ENCODE measurements at regions not wholly inside any gene's neighbourhood (a gene's known extent, or its start where the extent isn't known, plus 50 kb on each side); places are given as distances from the start of the nearest gene placed in this dataset.

GRCh38 chr10:34933676-34934075 is 118.6 kb upstream of the PARD3 start:
- H3K4me1 Mint-ChIP-seq = no peaks in the 10 kb centered on the region
- no peaks in the 10 kb centered on the region for H3K36me3 Mint-ChIP-seq (ENCODE audit: low read depth)
- TF ChIP-seq, protein P1, sequence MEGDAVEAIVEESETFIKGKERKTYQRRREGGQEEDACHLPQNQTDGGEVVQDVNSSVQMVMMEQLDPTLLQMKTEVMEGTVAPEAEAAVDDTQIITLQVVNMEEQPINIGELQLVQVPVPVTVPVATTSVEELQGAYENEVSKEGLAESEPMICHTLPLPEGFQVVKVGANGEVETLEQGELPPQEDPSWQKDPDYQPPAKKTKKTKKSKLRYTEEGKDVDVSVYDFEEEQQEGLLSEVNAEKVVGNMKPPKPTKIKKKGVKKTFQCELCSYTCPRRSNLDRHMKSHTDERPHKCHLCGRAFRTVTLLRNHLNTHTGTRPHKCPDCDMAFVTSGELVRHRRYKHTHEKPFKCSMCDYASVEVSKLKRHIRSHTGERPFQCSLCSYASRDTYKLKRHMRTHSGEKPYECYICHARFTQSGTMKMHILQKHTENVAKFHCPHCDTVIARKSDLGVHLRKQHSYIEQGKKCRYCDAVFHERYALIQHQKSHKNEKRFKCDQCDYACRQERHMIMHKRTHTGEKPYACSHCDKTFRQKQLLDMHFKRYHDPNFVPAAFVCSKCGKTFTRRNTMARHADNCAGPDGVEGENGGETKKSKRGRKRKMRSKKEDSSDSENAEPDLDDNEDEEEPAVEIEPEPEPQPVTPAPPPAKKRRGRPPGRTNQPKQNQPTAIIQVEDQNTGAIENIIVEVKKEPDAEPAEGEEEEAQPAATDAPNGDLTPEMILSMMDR (IDR thresholded peaks at IDR 0.05) = no peak
- no peaks in the 10 kb centered on the region for H3K9me3 Mint-ChIP-seq
- DNase-seq (no peak), ATAC-seq (ENCODE audit: low read depth) (no peak)
- intact Hi-C loops (cut with micrococcal nuclease) = no loop called here
- no peak overlapping the region for H3K27ac Mint-ChIP-seq
- POLR2A ChIA-PET = no interaction called here
- CTCF ChIA-PET = no interaction called here
- H3K4me3 Mint-ChIP-seq = no peak overlapping the region
- no peaks in the 10 kb centered on the region for H3K27me3 Mint-ChIP-seq

DNA sequence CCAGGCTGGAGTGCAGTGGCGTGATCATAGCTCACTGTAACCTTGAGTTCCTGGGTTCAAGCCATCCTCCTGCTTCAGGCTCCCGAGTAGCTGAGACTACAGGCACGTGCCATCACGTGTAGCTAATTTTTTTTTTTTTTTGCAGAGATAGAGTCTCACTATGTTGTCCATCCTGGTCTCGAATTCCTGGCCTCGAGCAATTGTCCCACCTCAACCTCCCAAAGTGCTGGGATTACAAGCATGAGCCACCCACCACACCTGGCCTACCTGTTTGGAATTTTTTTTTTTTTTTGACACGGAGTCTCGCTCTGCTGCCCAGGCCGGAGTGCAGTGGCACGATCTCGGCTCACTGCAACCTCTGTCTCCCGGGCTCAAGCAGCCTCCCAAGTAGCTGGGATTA is 117.1 kb upstream of the PARD3 start:
- intact Hi-C loops (cut with micrococcal nuclease) = no loop called here
- no peak for ATAC-seq (ENCODE audit: low read depth)
- ChIA-PET POLR2A (interaction anchor here (0.6 kb wide), 1 partner anchor 319 kb away, joined by 3 read pairs; no protein-coding TSS in a partner anchor), CTCF (no interaction called here)
- no peaks in the 10 kb centered on the region for H3K36me3 Mint-ChIP-seq (ENCODE audit: low read depth)
- TF ChIP-seq, protein P1 (IDR thresholded peaks at IDR 0.05) = no peak
- no peak overlapping the region for H3K27ac Mint-ChIP-seq
- H3K4me1 Mint-ChIP-seq = no peaks in the 10 kb centered on the region
- no peak for DNase-seq
- no peaks in the 10 kb centered on the region for H3K9me3 Mint-ChIP-seq
- H3K4me3 Mint-ChIP-seq = no peak overlapping the region
- H3K27me3 Mint-ChIP-seq = no peaks in the 10 kb centered on the region

- H3K36me3 Mint-ChIP-seq (ENCODE audit: low read depth) = no peaks in the 10 kb centered on the region
- TF ChIP-seq, protein P1 (IDR thresholded peaks at IDR 0.05) = no peak
- intact Hi-C loops (cut with micrococcal nuclease) = no loop called here
- no peaks in the 10 kb centered on the region for H3K4me1 Mint-ChIP-seq
- no peak for DNase-seq
- no peaks in the 10 kb centered on the region for H3K27me3 Mint-ChIP-seq
- no peaks in the 10 kb centered on the region for H3K9me3 Mint-ChIP-seq
- H3K4me3 Mint-ChIP-seq = no peak overlapping the region
- no peak for ATAC-seq (ENCODE audit: low read depth)
- H3K27ac Mint-ChIP-seq = no peak overlapping the region
- POLR2A ChIA-PET = no interaction called here
- CTCF ChIA-PET = no interaction called here
Measured at GRCh38 chr10:34931216-34931615, 116.1 kb upstream of the PARD3 start.

DNA sequence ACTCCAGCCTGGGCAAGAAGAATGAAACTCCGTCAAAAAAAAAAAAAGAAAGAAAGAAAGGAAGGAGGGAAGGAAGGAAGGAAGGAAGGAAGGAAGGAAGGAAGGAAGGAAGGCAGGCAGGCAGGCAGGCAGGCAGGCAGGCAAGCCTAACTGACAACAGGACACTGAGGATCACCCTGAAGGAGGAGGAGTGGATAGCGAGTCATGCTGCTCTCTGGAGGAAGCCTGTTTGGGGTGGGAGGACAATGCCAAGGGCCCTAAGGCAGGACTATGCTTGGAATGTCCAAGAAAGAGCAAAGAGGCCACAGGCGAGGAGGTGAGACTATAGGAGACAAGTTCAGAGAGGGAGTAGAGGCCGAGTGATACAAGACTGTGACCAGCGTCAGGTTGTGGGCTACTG is 107.0 kb upstream of the PARD3 start:
- Mint-ChIP-seq H3K27me3 (peaks cover 3% of the 10 kb centered on the region), H3K4me1 (no peaks in the 10 kb centered on the region), H3K36me3 (ENCODE audit: low read depth) (no peaks in the 10 kb centered on the region), H3K27ac (no peak overlapping the region), H3K9me3 (peaks cover 8% of the 10 kb centered on the region), H3K4me3 (no peak overlapping the region)
- POLR2A ChIA-PET = no interaction called here
- intact Hi-C loops (cut with micrococcal nuclease) = no loop called here
- DNase-seq = no peak
- no peak for ATAC-seq (ENCODE audit: low read depth)
- TF ChIP-seq, protein P1 (IDR thresholded peaks at IDR 0.05) = no peak
- CTCF ChIA-PET = no interaction called here

GRCh38 chr10:34920578-34920977 is 105.5 kb upstream of the PARD3 start:
- intact Hi-C loops (cut with micrococcal nuclease) = no loop called here
- H3K27ac Mint-ChIP-seq = no peak overlapping the region
- H3K4me3 Mint-ChIP-seq = no peak overlapping the region
- peaks cover 8% of the 10 kb centered on the region for H3K9me3 Mint-ChIP-seq
- TF ChIP-seq, protein P1 (IDR thresholded peaks at IDR 0.05) = no peak
- ChIA-PET POLR2A (no interaction called here), CTCF (no interaction called here)
- ATAC-seq (ENCODE audit: low read depth) = no peak
- peaks cover 3% of the 10 kb centered on the region for H3K27me3 Mint-ChIP-seq
- no peak for DNase-seq
- no peaks in the 10 kb centered on the region for H3K36me3 Mint-ChIP-seq (ENCODE audit: low read depth)
- H3K4me1 Mint-ChIP-seq = no peaks in the 10 kb centered on the region

Measured in activated B cell treated with CpG ODN at 0.5 μM for 24 hours (primary cell).